Lower lobe of right lung (tissue), 2 donors: ENCODE measurements at regions not wholly inside any gene's neighbourhood (a gene's known extent, or its start where the extent isn't known, plus 50 kb on each side); places are given as distances from the start of the nearest gene placed in this dataset.

Experiments
- ATAC-seq, 2 donors: fragments of 200-7000 bp; cut with Tn5 transposase; one replicate each; pipeline ENCODE4 v1.9.1; 2020 to 2022; ENCODE audit warnings: mild to moderate bottlenecking in 2 of 2, moderate library complexity in 2 of 2
- DNase-seq: peaks from one replicate; pipeline ENCODE4 v3.0.0-alpha.2; 2020
- H3K27ac ChIP-seq: fragments of 200-600 bp; one replicate; pipeline ENCODE4 v1.8.0; 2022
- H3K27me3 ChIP-seq: fragments of 200-600 bp; one replicate; pipeline ENCODE4 v1.8.0; 2022; ENCODE audit warnings: low read depth
- H3K36me3 ChIP-seq: fragments of 200-600 bp; one replicate; pipeline ENCODE4 v1.8.0; 2022; ENCODE audit warnings: mild to moderate bottlenecking
- H3K4me1 ChIP-seq: fragments of 200-600 bp; one replicate; pipeline ENCODE4 v1.8.0; 2022
- H3K4me3 ChIP-seq: fragments of 200-600 bp; one replicate; pipeline ENCODE4 v1.8.0; 2022; ENCODE audit warnings: mild to moderate bottlenecking
- H3K9me3 ChIP-seq: fragments of 200-600 bp; one replicate; pipeline ENCODE4 v1.8.0; 2022
- CTCF ChIP-seq: fragments of 200-600 bp; IDR thresholded peaks from one replicate; pipeline ENCODE4 v1.8.0; 2022; ENCODE audit warnings: antibody characterized with exemption, mild to moderate bottlenecking
- intact Hi-C: fragments of 100-400 bp; cut with DNase I; formaldehyde crosslinking; loops from one replicate; pipeline ENCODE4 v1.11.0; 2022
- donor health status: DM: no; HTN: yes; CAD: no; lungs with severe emphysema.

DNA sequence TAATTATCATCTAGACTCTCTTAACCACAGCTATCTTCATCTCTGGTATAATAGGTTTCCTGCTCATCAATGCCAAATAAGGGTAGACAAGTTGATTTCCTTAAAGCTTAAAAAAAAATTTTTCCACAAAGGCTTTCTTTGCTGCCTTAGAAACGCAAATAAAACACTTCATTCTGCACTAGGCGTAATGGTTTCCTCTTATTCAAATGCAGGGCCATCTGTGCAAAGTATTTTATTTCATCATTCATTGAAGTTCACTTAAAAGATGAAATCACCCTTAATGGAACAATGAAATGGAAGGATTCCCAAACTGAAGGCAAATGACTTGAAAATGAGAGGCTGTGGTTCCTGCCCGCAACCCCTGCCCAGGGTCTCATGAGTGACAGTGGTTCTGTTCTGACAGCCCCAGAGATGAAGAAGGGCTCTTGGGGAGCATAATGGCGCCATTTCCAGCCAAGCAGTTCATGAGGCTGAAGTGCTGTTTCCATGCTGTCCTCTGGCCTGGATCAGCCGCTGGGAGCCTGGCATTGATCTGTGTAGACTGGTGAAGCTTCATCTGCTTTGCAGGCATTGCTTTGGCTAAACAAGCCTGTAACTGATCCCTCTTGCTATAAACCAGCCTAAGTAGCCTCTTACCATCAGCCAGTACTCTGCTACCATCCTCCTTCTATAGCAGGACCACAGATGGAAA, 276.9 kb upstream of the WWC1 start:
- ATAC-seq (no peak), DNase-seq (no peak)
- Histone ChIP-seq H3K4me1 (no peaks in the 10 kb centered on the region), H3K9me3 (no peaks in the 10 kb centered on the region), H3K27me3 (no peaks in the 10 kb centered on the region), H3K36me3 (no peaks in the 10 kb centered on the region), H3K4me3 (no peak overlapping the region), H3K27ac (no peak overlapping the region)
- intact Hi-C loops, result no loop called here
- TF ChIP-seq CTCF, result no peak

DNA sequence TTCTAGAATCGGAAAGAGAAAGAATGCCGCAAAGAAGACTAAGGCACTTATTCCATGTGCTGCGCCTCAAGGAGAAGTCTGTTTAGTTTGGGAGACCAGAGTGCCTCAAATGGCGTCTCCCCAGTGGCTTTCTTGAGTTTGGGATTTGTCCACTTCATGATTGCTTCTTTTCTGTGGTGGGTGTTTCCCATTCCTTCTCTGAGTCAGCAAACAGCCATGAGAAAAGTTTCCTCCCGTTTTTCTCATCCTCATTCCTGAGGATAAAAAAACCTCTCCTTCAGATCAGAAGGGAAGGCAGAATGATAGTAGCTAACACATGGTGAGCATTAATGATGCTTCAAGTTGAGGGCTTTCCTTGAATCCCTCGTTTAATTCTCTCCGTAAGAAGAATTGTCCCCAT, 275.9 kb upstream of the WWC1 start:
- Histone ChIP-seq H3K4me1 (no peaks in the 10 kb centered on the region), H3K36me3 (no peaks in the 10 kb centered on the region), H3K4me3 (no peak overlapping the region), H3K9me3 (no peaks in the 10 kb centered on the region), H3K27me3 (no peaks in the 10 kb centered on the region), H3K27ac (no peak overlapping the region)
- ATAC-seq (no peak), DNase-seq (no peak)
- intact Hi-C loops, result no loop called here
- TF ChIP-seq CTCF, result no peak

DNA sequence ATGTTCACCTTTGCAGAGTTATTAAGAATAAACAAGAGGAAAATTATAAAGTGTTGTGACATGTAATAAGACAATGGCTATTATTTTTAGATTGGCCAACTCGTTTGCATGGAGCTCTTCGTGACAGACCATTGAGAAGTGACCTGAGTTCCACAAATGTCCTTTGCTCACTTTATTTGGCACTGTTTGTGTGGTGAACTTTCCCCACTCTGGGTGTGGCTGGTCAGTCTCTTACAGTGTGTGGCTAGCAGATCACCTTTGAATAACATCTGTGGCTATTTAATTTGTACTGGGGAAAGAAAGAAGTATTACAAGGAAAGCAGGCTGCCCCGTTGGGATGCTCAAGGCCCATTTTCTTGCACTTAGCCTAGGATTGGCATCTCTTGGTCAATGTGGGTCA, 274.1 kb upstream of the WWC1 start:
- no peak overlapping the region for H3K4me3 ChIP-seq
- H3K4me1 ChIP-seq, result no peaks in the 10 kb centered on the region
- no peak overlapping the region for H3K27ac ChIP-seq
- intact Hi-C loops, result no loop called here
- no peak for TF ChIP-seq CTCF
- DNase-seq (no peak), ATAC-seq (no peak)
- H3K27me3 ChIP-seq, result peaks cover 3% of the 10 kb centered on the region
- H3K9me3 ChIP-seq, result no peaks in the 10 kb centered on the region
- H3K36me3 ChIP-seq, result no peaks in the 10 kb centered on the region

- Histone ChIP-seq H3K36me3 (no peaks in the 10 kb centered on the region), H3K4me1 (no peaks in the 10 kb centered on the region), H3K27me3 (peaks cover 7% of the 10 kb centered on the region), H3K9me3 (no peaks in the 10 kb centered on the region), H3K4me3 (no peak overlapping the region), H3K27ac (no peak overlapping the region)
- no peak for TF ChIP-seq CTCF
- DNase-seq (no peak), ATAC-seq (no peak)
- intact Hi-C loops, result no loop called here
Measured at GRCh38 chr5:168019143-168019542, 272.3 kb upstream of the WWC1 start.

DNA sequence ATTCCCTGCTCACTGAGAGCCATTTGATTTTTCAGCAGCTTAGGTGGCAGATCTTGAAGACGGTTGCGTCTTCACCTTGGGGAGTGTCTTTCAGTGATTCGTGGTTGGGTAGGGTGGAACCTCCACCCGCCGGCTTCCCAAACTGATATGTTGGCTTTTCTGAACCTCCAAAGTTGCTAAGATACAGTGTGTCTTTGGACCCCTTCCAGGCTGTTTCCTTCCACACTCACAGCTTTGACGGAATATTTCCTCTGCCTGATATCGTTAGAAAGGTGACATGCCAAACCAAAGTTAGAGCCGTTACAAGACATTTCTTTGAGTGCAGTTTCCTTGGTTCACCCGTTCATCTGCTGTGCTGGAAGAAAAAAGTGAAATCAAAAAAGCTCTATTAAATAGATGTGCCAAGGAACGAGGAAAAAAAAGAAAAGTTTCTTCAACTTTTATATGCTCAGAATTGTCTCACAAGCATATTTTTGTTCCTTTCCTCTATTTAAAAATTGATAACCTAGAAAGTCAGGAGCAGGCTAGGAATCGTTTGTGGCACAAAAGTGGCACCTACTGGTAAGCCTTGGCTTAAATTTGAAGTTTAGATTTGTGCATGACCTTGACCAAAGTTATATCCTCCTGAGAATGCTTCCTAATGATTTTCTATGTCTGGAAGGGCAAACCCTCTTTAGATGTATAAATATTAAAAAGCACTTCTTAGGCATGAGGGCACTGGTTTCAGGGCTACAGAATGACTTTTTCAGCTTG, 270.7 kb upstream of the WWC1 start:
- intact Hi-C loops, result no loop called here
- no peaks in the 10 kb centered on the region for H3K36me3 ChIP-seq
- ATAC-seq (no peak), DNase-seq (no peak)
- H3K4me1 ChIP-seq, result no peaks in the 10 kb centered on the region
- H3K4me3 ChIP-seq, result no peak overlapping the region
- no peak for TF ChIP-seq CTCF
- peaks cover 7% of the 10 kb centered on the region for H3K27me3 ChIP-seq
- no peak overlapping the region for H3K27ac ChIP-seq
- H3K9me3 ChIP-seq, result no peaks in the 10 kb centered on the region
